T-helper 17 cell (primary cell): ENCODE measurements at regions not wholly inside any gene's neighbourhood (a gene's known extent, or its start where the extent isn't known, plus 50 kb on each side); places are given as distances from the start of the nearest gene placed in this dataset.
A peak's percentile ranks its signal among the peaks of the same experiment; 100 is the strongest.
"Not testable (repeated sequence)": the region's sequence is repeated elsewhere in the genome, so short reads cannot be mapped to it uniquely, and the experiment has no call there.

Experiments
- ATAC-seq: fragments of 150-1000 bp; cut with Tn5 transposase; 2 replicates; pipeline ENCODE4 v1.10.0; 2021; ENCODE audit warnings: mild to moderate bottlenecking, moderate library complexity
- DNase-seq, 3 donors: peaks; one replicate each; pipeline versions ENCODE4 v3.0.0 to v3.0.0-alpha.2; 2020 to 2021
- H3K9me3 ChIP-seq: one replicate; pipeline ENCODE4 v1.7.0; 2013; ENCODE audit warnings: low read length, mild to moderate bottlenecking; ENCODE audit not compliant: control insufficient read depth, poor library complexity, severe bottlenecking
- H3K27ac Mint-ChIP-seq: one replicate; pipeline ENCODE4 v1.8.0; 2022; ENCODE audit warnings: mild to moderate bottlenecking, moderate library complexity, mixed read lengths
- H3K27me3 Mint-ChIP-seq: one replicate; pipeline ENCODE4 v1.8.0; 2022; ENCODE audit warnings: mixed read lengths
- H3K36me3 Mint-ChIP-seq: one replicate; pipeline ENCODE4 v1.8.0; 2022; ENCODE audit warnings: low read depth, mixed read lengths
- H3K4me1 Mint-ChIP-seq: one replicate; pipeline ENCODE4 v1.8.0; 2022; ENCODE audit warnings: mild to moderate bottlenecking, mixed read lengths
- H3K4me3 Mint-ChIP-seq: one replicate; pipeline ENCODE4 v1.8.0; 2022; ENCODE audit warnings: mild to moderate bottlenecking, moderate library complexity, mixed read lengths

DNA sequence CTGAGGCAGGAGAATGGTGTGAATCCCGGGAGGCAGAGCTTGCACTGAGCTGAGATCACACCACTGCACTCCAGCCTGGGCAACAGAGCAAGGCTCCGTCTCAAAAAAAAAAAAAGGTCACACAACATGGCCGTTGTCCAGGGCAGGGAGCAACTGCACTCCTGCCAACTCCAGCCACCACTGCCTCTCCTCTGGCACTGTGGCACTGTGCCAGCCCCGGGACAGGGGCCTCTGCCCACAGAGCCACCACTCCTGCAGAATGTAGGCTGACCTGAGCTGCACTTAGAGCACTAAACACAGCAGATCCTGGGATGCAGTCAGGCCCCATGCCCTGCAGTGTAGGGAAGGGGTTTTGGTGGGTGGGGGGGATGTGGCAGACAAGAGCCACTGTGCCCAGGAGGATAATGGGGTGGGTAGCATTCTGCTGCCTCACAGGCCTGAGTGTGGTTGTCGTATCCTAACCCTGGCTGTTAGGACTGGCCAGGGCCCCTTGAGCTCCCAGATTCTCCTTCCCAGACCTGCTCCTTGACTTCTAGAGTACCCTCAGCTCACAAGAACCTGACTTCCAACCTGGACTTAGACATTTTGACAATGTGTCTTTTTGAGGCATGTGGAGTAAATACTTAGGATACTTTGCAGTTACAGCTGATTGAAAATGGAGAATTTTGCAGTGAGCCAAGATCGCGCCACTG, 69.4 kb upstream of the SH3RF3 start:
- Mint-ChIP-seq H3K27me3 (peaks cover 12% of the 10 kb centered on the region), H3K4me3 (no peak overlapping the region), H3K4me1 (peaks cover 13% of the 10 kb centered on the region), H3K27ac (no peak overlapping the region), H3K36me3 (peaks cover 4% of the 10 kb centered on the region)
- no peak for DNase-seq
- H3K9me3 ChIP-seq, result no peaks in the 10 kb centered on the region
- no peak for ATAC-seq

DNA sequence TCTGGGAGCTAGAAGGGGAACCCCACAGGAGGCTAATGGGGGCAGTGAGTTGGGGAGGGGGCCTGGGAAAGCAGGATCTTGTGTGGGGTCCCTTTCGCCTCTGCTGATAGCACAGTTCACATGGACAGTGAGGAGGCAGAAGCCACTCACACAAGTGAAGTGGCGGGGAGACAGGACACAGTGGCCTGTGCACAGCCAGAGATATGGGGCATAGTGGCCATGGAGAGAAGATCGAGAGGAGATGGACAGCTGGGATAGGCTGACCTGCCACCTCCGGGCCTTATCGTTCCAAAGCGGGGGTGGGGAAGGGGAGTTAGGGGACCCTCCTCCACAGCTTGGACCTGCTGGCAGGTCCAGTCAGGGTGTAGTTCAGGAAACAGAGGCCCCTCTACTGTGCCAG, 69.8 kb upstream of the EDAR start:
- ATAC-seq, result no peak
- peaks cover 13% of the 10 kb centered on the region for H3K4me1 Mint-ChIP-seq
- H3K4me3 Mint-ChIP-seq, result no peak overlapping the region
- H3K9me3 ChIP-seq, result no peaks in the 10 kb centered on the region
- no peak for DNase-seq
- peaks cover 4% of the 10 kb centered on the region for H3K36me3 Mint-ChIP-seq
- H3K27me3 Mint-ChIP-seq, result peaks cover 9% of the 10 kb centered on the region
- no peak overlapping the region for H3K27ac Mint-ChIP-seq

DNA sequence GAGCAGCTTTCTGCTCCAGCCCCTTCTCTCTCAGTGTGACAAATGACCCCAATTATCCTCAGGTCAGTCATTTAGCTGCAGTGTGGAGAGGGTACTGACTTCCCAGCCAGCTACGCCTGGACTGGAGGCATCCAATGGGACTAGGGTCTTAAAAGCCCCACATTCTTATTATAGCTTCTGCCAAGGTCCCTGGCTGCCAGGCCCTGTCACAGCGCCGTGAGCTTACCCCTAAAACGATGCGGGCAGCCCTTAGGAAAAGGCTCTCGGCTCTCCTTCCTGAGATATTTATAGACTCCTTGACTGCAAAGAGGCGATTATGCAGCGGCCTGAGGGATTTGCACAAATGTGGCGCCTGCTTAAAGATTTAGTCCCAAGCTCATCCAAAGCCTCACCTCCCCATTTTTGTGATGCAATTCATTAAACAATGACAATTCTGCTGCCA, 69.2 kb upstream of the EDAR start:
- no peaks in the 10 kb centered on the region for H3K9me3 ChIP-seq
- Mint-ChIP-seq H3K4me3 (no peak overlapping the region), H3K4me1 (peaks cover 13% of the 10 kb centered on the region), H3K36me3 (peaks cover 4% of the 10 kb centered on the region), H3K27me3 (peaks cover 3% of the 10 kb centered on the region), H3K27ac (no peak overlapping the region)
- DNase-seq (no peak), ATAC-seq (no peak)

DNA sequence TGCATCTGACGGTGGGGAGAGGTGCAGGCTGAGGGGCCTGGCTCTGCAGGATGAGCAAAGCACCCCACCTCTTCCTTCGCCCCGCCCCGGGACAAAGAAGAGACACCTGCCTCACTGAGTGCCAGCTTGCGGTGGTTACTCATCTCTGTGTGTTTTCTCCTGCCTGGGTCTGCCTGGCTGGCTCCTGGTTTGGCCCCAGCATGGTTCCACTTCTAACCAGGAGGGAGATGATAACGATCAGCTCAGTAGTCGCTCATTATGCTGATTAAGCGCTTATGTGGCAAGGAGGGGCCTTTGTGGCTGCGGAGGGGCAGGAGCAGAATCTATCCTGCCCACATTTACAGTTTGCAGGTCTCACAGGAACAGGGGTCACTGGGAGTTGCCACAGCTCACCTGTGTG, 68.7 kb upstream of the EDAR start:
- peaks cover 4% of the 10 kb centered on the region for H3K36me3 Mint-ChIP-seq
- peaks cover 13% of the 10 kb centered on the region for H3K4me1 Mint-ChIP-seq
- no peak overlapping the region for H3K4me3 Mint-ChIP-seq
- no peak for DNase-seq
- peak; percentile 56 for ATAC-seq
- no peaks in the 10 kb centered on the region for H3K27me3 Mint-ChIP-seq
- H3K27ac Mint-ChIP-seq, result no peak overlapping the region
- no peaks in the 10 kb centered on the region for H3K9me3 ChIP-seq

DNA sequence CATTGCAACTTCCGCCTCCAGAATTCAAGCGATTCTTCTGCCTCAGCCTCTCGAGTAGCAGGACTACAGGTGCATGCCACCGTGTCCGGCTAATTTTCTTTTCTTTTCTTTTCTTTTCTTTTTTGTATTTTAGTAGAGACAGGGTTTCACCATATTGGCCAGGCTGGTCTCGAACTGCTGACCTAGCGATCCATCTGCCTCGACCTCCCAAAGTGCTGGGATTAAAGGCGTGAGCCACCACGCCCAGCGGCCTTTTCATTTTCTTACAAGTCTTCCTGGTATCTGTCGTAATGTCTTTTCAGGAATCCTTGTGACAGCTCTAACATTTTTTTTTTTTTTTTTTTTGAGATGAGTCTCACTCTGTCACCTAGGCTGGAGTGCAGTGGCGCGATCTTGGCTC, 66.4 kb upstream of the EDAR start:
- H3K36me3 Mint-ChIP-seq, result peaks cover 4% of the 10 kb centered on the region

DNA sequence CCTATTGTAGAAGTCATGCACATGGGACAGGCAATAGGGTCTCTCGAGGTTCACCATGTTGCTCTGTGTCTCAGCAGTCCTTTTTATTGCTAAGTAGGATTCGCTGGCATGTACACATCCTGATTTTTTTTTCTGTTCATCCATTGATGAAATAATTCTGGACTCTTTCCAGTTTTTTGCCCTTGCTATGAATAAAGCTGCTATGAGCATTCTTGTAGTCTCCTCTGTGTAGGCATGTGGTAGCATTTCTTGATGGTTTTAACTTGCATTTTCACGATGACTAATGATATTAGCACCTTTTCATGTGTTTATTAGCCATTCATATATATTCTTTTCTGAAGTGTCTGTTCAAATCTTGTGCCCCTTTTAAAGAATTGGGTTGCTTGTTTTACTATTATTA, 65.8 kb upstream of the EDAR start:
- Mint-ChIP-seq H3K36me3 (peaks cover 4% of the 10 kb centered on the region), H3K4me1 (peaks cover 11% of the 10 kb centered on the region), H3K27me3 (no peaks in the 10 kb centered on the region), H3K4me3 (no peak overlapping the region), H3K27ac (no peak overlapping the region)
- H3K9me3 ChIP-seq, result no peaks in the 10 kb centered on the region
- DNase-seq (no peak), ATAC-seq (no peak)

More for the DNA sequence above, 66.4 kb upstream of the EDAR start:
- Mint-ChIP-seq H3K4me3 (no peak overlapping the region), H3K27me3 (no peaks in the 10 kb centered on the region), H3K4me1 (peaks cover 13% of the 10 kb centered on the region), H3K27ac (no peak overlapping the region)
- ATAC-seq (no peak), DNase-seq (no peak)
- H3K9me3 ChIP-seq, result no peaks in the 10 kb centered on the region

DNA sequence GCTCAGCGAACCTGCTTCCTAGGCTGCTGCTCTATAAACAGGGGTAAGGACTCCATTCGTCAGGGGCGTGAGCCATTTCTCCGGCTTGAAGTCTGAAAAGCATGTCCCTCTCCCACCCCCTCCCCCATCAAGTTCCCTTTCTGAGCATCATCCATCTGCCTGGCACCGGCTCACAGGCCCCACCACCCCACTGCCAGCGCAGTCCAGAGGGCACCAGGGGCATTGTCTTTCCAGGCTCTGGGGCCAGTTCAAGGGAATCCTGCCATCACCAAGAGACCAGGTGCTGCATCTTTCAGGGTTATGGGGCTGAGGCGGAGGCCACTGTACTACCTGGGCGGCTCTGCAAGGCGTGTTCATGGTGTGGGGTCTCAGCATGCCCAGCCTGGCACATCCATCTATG, 64.7 kb upstream of the EDAR start:
- H3K4me1 Mint-ChIP-seq, result peaks cover 13% of the 10 kb centered on the region
- peaks cover 4% of the 10 kb centered on the region for H3K36me3 Mint-ChIP-seq
- ATAC-seq, result no peak
- H3K9me3 ChIP-seq, result no peaks in the 10 kb centered on the region
- no peak overlapping the region for H3K27ac Mint-ChIP-seq
- H3K27me3 Mint-ChIP-seq, result no peaks in the 10 kb centered on the region
- no peak for DNase-seq
- no peak overlapping the region for H3K4me3 Mint-ChIP-seq

DNA sequence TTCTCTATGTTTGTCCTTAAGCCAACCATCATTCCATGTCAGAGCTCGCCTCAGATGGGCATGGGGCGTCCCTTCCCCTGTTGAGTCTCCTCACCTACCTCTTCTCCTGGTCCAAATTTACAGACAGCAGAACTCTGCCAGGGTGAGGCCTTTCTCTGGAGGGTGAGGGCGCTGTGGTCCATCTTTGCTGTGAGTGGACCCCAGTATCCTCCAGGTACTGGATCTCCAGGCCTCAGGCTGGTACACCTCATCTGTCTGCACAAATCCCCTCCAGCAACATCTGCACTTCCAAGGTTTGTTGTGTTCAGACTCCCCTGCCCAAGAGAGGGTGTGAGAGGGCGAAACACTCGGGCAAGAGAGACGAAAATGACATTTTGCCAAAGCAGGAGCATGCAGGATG, 63.9 kb upstream of the EDAR start:
- H3K36me3 Mint-ChIP-seq, result no peaks in the 10 kb centered on the region
- H3K27me3 Mint-ChIP-seq, result no peaks in the 10 kb centered on the region
- ATAC-seq (no peak), DNase-seq (no peak)
- no peak overlapping the region for H3K27ac Mint-ChIP-seq
- no peaks in the 10 kb centered on the region for H3K9me3 ChIP-seq
- H3K4me1 Mint-ChIP-seq, result peaks cover 10% of the 10 kb centered on the region
- H3K4me3 Mint-ChIP-seq, result no peak overlapping the region

DNA sequence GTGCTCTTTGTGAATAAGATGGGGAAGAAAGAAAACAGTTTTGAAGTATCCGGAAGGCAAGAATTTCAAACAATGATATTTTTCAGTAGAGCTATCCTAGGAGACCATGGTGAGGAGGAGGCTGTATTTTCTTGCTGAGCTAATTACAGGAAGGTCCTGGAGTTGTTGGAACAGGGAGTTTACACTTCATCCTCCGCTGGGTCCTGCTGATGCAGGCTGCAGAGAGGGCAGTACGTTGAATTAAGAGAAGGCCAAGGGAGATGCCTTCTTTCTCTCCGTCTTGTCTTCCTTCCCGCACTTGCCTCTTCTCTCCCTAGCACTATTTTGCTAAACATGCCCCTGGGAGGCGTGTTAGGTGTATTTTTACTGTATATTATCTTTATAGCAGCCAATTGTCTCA, 60.0 kb upstream of the EDAR start:
- ATAC-seq, result no peak
- H3K9me3 ChIP-seq, result no peaks in the 10 kb centered on the region
- Mint-ChIP-seq H3K4me1 (peaks cover 9% of the 10 kb centered on the region), H3K4me3 (no peak overlapping the region), H3K27ac (no peak overlapping the region), H3K36me3 (no peaks in the 10 kb centered on the region), H3K27me3 (no peaks in the 10 kb centered on the region)
- DNase-seq, result no peak

DNA sequence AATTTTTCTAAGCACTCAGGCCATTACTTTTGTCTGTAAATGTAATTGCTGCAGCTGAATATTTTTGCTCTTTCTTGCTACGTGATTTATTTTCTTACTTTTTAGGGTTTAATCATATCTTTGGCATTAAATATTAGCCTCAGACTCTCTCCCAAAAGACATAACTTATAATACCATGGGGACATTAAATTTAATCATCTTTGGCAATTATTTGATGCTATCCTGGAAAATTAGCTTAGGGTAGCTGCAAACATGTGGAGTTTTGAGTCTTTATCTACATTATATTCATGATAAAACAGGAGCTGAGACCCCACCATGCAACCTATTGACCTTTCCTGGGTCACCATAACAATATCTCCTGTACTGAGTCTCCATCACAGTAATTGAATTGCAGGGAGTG, 59.1 kb upstream of the EDAR start:
- Mint-ChIP-seq H3K27ac (no peak overlapping the region), H3K4me1 (peaks cover 11% of the 10 kb centered on the region)

DNA sequence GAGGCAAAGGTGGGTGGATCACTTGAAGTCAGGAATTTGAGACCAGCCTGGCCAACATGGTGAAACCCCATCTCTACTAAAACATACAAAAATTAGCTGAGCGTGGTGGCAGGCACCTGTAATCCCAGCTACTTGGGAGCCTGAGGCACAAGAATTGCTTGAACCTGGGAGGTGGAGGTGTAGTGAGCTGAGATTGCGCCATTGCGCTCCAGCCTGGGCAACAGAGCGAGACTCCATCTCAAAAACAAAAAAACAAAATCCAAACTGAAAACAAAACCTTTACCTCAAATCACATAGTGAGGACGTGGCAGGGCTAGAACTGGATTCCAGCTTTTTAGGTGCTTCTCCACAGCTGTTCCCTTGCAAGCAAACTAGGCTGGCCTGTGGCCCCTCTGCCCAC, 58.5 kb upstream of the EDAR start:
- H3K27me3 Mint-ChIP-seq, H3K27ac Mint-ChIP-seq, ATAC-seq, DNase-seq, H3K36me3 Mint-ChIP-seq, H3K4me3 Mint-ChIP-seq, H3K9me3 ChIP-seq: not testable (repeated sequence)
- H3K4me1 Mint-ChIP-seq, result peaks cover 11% of the 10 kb centered on the region

More for the DNA sequence above, 59.1 kb upstream of the EDAR start:
- peaks cover 3% of the 10 kb centered on the region for H3K36me3 Mint-ChIP-seq
- DNase-seq (no peak), ATAC-seq (no peak)
- H3K9me3 ChIP-seq, result no peaks in the 10 kb centered on the region
- no peaks in the 10 kb centered on the region for H3K27me3 Mint-ChIP-seq
- no peak overlapping the region for H3K4me3 Mint-ChIP-seq

DNA sequence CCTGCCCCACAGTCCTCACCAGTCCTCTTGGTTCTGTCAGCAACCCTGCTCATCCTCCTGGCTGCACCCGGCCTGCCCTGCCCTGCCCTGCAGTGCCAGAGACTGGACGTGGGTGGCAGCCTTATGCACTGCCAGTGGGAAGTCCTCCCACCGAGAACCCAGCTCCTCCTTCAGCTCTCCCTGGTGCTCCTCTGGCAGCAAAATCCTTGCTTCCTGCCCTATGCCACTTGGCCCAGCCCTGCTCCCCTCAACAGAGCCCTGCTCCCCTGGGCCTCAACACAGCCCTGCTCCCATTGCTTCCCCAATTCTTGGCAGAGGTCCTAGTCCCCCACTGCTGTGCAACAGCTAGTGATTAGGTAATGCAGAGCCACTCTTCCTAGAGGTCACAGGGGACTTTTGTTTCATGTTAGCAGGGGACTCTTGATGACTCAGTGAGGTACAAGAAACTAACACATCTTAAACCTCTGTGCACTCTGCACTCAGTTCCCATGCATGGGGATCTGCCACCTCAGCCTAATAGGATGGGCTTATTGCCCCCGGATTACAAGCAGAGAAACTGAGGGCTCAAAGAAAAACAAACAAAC, 58.0 kb upstream of the EDAR start:
- no peaks in the 10 kb centered on the region for H3K9me3 ChIP-seq

DNA sequence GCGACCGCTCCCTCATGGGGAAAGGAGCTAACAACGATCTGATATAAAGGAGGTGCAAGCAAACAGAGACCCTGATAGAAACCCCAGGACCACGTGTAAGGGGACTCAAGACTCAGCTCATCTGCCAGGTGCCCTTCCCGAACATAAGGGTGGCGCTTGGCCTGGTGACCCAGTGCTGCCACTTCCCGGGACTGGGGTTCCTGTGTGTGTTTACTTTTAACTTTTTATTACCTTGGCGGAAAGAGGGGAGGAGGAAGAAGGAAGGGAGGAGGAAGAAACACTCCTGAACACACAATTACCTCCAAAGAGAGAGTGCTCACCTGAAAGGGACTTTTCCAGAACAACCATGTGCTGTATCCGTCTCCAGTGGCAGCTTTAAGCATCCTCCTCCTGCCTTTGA, 56.5 kb upstream of the EDAR start:
- H3K4me3 Mint-ChIP-seq, result no peak overlapping the region
- no peaks in the 10 kb centered on the region for H3K9me3 ChIP-seq
- no peak overlapping the region for H3K27ac Mint-ChIP-seq
- no peak for DNase-seq
- H3K36me3 Mint-ChIP-seq, result peaks cover 3% of the 10 kb centered on the region
- H3K27me3 Mint-ChIP-seq, result no peaks in the 10 kb centered on the region
- no peak for ATAC-seq
- H3K4me1 Mint-ChIP-seq, result peaks cover 14% of the 10 kb centered on the region

More for the DNA sequence above, 58.0 kb upstream of the EDAR start:
- ATAC-seq (no peak), DNase-seq (no peak)
- Mint-ChIP-seq H3K27me3 (no peaks in the 10 kb centered on the region), H3K27ac (no peak overlapping the region), H3K36me3 (peaks cover 3% of the 10 kb centered on the region), H3K4me3 (no peak overlapping the region), H3K4me1 (peaks cover 14% of the 10 kb centered on the region)

DNA sequence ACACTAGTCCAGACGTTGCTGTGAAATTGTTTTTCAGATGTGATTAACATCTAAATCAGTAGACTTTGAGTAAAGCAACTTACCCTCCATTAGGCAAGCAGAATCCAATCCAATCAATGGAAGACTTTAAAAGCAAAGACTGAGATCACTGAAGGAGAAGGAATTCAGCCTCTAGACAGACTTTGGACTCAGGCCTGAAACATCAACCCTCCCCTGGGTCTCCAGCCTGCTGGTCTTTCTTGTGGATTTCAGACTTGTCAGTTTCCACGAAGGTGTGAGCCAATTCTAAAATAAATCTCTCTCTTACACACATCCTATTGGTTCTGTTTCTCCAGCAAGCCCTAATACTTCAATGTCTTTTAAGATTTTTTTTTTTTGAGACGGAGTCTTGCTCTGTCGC, 50.0 kb upstream of the EDAR start:
- H3K4me3 Mint-ChIP-seq, result no peak overlapping the region
- no peaks in the 10 kb centered on the region for H3K27me3 Mint-ChIP-seq
- peaks cover 3% of the 10 kb centered on the region for H3K36me3 Mint-ChIP-seq
- no peak overlapping the region for H3K27ac Mint-ChIP-seq
- peaks cover 12% of the 10 kb centered on the region for H3K4me1 Mint-ChIP-seq
- no peaks in the 10 kb centered on the region for H3K9me3 ChIP-seq
- no peak for DNase-seq
- ATAC-seq, result no peak
